HG03139 (cell line): ENCODE measurements at regions not wholly inside any gene's neighbourhood (a gene's known extent, or its start where the extent isn't known, plus 50 kb on each side); places are given as distances from the start of the nearest gene placed in this dataset.

Experiments
- ATAC-seq: cut with Tn5 transposase; IDR thresholded peaks from one replicate; pipeline ENCODE4 v1.9.1; 2021; ENCODE audit not compliant: unreplicated experiment

DNA sequence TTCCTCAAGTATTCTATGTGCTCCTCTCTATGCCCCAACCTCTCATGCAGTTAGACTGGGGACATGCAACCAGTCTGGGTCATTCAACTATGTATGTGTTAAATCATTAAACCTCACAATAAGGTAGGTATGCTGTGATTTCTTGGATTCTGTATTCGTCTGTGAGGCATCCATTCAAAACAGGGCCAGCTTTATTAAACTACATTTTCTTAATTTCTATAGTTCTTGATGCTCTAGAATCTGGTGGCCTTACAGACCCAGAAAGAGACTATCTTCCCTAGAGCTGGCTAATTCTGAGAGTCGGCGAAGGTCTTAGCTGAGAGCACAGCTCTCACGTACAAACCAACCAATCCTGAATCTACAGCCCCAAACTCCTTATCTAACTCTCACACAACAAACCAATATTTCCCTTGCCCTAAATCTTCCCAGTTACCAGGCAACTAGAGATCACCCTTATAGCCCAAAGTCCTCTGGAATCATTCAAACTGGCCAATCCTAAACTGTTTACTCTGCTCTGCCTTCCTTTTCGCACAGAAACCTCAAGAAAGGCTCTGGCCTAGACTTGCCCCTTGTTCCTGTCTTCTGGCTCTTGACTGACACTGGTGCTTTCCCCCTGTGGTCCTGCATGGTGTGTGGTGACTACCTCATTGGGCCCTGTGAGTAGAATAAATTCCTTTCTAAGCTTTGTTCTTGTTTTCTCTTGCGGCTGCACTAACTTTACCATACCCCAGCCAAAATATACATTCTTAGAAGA is 203.5 kb upstream of the TET2 start:
- no peak for ATAC-seq

DNA sequence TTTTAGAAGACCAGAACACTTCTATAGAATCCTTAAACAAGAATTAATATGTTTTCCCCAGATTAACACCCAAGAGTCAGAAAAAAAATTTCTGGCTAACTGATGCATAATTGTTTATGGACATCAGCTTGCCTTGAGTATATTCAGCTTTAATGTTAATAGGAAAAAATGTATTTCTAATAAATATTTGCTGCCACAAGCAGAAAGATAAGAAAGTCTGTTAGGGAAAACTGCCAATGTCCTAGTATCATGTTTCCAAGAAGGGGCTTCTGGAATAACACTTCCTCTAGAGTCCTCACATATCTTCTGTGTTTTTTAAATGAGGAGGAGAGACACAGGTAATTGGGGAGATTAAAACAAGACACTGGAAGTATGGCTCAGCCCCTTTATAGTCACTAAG is 202.1 kb upstream of the TET2 start:
- no peak for ATAC-seq

DNA sequence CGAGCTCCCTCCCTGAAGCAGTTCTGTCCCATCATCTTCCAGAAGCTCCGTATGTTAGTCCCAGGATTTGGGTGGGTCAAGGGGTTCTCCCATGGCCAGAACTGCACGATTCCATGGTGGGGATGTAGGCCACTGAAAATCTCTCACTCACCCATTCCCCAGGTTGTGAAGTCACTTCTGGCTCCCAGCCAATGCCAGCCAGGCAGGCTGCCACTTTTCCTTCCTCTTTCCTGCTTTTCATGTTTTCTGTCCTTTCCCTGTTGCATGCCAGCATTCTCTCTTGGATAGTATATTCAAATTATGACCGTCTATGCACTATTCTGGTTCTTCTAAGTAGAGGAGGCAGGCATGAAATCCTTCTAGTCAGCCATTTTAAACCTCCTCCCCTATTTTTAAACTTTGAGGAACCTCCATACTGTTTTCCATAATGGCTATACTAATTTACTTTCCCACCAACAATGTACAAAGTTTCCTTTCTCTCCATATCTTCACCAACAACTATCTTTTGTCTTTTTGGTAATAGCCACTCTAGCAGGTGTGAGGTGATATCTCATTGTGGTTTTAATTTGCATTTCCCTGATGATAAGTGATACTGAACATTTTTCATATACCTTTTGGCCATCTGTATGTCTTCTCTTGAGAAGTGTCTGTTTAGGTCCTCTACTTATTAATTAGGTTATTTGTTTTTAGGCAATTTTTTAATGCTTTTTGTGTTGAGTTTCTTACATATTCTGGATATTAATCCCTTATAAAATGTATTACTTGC is 182.1 kb upstream of the TET2 start:
- ATAC-seq: no peak

DNA sequence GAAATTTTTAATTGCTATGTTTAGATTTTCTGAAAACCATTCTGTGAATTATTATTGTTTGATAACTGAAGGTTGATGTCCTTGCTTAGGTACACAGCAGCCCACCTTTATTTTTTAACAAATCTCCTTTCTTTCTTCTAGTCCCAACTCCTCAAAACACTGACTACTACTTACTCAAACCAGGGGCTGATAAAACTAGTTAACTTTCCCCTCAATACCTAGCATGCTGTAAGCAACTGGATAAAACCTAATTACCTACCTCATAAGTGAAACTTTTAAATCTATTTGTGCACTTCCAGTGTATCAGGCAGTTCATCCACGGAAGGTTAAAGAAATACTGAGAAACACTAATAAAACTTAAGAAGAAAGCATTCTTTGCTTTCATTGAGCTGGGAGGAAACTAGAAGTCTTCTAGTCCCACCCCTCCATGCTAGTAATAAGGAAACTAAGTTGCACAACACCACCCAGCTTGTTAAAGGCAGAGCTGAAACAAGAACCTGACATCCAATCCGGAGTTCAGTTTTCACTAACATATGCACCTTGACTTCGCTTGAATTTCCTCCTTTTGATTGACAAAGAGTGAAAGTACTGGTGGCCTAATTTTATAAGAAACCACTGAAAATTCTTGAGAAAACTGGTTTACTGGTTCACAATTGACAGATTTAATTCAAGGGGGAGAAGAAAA is 180.2 kb upstream of the TET2 start:
- ATAC-seq: peak; percentile 96

DNA sequence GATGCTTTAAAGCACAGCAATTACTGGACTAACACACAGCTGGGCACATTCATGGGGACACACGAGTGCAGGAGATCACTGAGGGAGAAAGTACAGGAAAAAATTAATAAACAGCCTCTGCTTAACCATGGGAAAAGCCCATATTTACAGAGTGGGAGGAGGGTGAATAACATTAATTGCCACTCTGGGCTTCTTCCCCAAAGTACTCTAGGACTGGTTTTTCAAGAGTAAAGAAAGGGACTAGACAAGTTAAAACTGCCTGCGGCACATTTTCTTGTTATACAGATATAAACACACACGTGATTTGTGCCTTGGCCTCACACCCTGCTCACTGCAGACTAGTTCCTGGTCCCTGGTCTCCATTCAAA is 179.7 kb upstream of the TET2 start:
- ATAC-seq: peak; percentile 14

DNA sequence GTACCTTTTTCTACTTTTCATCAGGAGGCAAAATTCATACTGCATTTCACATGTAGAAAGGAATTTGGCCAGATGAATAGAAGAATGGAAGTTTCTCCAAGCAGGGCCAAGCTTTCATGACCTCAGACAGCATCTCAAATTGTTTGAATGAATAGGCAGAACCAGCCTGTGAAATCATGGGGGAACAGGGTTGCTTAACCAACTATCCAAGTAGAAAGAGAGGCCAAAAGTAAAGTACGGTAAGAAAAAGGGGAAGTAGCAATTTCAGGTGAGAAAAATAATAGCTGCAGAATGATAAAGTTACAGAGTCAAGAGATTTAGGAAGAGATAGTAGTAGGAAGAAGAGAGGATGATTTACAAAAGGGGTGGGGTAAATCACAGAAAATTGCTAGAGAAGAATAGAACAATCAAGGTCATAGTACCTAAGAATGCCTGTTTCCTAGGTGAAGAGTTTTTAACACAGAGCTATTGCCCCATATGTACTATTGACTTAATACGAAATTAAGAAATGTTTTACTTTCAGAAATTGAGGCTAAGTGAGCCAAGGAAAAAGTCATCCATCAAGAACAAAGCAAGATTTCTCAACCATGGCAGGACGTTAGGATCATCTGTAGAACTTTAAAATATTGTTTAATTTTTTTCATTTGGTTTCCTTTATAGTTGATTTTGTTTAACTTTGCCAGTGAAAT is 177.1 kb upstream of the TET2 start:
- no peak for ATAC-seq

DNA sequence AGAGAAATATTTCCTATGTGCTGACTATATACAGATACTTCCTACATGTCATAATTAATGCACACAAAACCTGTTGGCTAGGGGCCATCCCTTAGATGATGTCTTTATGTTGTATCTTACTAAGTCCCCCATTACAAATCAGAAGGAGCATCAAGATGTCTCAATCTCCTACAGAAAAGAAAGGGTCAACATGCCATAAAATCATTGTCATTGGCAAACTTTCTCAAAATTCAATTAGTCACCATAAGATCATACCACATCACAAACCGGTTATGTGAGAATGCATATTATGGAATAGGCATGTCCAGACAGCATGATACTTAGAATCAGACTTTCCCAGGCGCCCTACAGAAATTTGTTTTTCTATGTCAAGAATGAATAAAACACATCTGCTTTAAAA is 175.2 kb upstream of the TET2 start:
- no peak for ATAC-seq

DNA sequence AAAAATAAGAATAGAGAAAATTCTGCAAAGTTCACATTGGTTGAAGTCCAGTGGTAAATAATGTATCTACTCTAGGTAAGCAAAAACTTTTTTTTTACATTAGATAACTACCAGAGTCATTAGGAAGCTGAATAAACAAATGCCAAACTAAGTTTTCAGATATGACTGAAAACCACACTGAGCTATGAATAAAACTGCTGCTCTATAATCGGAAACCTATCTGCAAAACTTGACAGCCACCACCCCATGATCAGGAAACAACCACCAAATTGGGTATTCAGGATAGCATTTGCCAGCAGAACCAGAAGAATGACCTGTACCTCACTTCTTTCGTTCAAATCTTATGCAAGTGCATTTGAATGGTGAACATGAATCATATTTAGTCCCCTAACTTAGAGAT is 173.0 kb upstream of the TET2 start:
- no peak for ATAC-seq

DNA sequence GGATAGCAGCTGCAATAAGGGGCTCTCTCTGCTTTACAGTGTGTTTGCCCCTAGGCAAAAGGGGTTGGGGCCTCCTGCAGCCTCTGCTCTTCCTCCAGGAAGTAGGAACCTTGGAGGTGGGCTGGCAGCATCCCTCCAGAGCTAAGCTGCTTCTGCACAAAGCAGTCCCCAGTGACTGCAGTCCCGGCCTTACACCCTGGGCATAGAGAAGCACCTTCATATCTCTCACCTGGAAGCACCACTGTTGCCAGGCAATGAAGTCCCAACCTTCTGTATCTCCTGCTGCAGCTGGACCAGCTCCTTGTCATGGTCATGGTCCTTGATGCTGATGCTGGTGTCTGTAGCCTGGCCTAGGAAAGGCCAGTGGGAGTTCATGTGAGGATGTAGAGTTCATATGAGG is 171.1 kb upstream of the TET2 start:
- ATAC-seq: no peak

DNA sequence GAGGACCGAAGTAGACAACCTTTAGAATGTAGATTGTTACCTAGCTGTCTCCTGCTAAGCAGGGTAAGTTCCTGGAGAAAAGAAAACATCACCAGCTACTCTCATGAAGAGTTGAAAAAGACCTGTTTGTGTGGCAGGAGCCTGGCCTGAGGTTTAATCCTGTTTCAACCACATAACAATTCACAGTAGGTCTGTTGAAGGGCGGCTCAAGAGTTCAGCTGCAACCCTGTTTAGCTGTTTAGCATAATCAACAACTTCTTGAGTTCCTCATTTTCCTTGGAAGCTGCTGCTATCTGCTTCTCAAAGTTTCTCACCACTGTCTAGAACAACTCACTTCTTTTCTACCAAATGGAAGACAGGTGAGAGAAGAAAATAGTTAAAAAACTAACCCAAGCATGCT is 170.4 kb upstream of the TET2 start:
- no peak for ATAC-seq

DNA sequence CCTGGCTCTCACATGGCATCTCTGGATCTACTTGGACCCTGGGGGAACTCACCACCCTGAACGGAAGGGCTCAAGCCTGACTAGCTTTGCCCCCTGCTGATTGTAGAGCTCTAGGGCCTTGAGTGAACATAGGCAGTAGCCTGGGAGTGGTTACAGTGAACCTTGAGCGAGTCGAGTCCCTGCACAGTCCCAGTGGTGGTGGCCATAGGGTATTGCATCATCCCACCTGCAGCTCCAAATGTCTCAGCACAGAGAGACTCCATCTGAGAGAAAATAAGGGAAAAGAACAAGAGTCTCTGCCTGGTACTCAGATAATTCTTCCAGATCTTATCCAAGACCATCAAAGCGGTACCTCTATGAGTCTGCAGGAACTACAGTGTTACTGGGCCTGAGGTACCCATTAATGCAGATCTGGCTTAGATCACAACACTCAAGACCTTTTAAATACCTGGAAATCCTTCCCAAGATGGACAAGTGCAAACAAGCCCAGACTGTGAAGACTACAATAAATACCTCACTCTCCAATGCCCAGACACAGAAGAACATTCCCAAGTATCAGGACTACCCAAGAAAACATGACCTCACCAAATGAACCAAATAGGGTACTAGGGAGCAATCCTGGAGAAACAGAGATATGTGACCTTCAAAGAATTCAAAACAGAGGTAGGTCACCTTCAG is 167.5 kb upstream of the TET2 start:
- no peak for ATAC-seq

DNA sequence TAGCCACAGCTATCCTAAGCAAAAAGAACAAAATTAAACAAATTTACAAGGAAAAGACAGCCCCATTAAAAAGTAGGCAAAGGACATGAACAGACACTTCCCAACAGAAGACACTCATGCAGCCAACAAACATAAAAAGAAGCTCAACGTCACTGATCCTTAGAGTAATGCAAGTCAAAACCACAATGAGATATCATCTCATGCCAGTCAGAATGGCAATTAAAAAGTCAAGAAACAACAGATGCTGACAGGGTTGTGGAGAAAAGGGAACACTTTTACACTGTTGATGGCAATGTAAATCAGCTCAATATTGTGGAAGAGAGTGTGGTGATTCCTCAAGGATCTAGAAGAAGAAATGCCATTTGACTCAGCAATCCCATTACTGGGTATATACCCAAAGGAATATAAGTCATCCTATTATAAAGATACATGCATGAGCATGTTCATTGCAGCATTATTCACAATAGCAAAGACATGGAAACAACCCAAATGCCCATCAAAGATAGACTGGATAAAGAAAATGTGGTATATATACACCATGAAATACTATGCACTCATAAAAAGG is 163.0 kb upstream of the TET2 start:
- no peak for ATAC-seq

DNA sequence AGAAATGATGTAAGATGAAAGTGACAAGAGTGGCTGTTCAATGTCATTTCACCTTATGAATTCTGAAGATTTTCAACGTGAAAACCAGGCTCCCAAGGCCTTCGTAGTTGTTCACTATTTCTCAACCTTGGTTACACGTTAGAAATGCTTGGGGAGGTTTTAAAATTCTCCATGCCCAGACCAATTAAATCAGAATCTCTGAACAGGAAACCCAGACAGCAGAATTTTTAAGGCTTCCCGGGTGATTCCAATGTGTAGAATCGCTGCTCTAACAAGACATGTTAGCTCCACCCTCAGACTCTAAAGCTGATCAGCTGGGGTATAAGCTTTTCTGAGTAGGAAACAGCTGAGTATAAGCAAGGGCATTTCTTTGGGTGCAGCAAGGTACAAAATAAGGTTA is 160.4 kb upstream of the TET2 start:
- no peak for ATAC-seq

DNA sequence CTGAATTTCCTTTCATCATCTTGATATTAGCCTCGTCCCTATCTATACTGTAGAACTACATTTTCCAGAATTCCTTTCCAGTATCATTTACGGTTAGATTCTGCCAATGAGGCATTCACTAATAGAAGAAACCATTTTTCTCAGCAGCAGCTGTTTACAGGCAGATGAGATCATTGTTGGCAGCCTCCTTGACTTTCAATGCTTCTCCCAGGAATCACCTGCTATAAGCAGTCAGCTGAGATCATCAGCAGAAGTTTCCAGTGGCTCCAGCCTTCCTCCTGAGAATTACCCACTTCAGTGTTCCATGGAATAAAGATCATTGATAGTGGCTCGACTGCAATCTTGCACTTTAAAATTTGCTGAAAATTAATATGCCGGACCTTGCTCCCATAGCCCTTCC is 157.3 kb upstream of the TET2 start:
- ATAC-seq: no peak

DNA sequence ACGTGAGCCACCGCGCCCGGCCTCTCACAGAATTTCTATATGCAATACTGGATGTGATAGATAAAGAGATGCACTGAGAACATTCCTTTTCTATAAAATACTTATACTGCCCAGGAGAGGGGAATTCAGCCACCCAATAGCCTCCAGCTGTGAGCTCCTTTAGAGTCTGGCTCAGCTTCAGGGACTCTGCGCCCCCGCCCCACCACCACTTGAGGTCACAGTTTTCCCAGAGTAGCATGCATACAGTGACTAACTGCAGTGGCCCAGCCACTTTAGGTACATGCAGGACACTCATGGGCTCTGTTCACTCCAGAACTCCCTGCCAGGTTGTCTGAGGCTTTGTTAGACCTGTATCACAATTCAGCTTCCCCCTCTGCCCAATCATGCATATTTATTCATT is 144.4 kb upstream of the TET2 start:
- ATAC-seq: no peak

DNA sequence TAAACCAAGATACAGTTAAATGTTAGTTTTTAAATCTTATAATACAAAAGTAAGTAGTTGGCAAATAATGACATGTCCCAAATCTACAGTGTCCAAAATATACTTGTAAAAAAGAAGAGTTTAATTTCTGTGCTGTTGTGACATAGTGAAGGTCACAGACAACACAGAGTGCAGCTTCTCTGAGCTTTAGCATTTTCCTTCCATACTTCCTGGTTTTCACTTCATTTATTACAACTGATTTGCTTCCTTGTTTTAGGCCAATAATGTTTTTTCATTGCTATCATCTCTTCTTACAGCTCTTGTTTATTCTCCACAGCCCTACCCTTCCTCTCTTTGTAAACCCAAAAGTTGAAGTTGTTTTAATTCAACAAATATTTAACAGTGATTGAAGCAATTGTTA is 132.4 kb upstream of the TET2 start:
- no peak for ATAC-seq

DNA sequence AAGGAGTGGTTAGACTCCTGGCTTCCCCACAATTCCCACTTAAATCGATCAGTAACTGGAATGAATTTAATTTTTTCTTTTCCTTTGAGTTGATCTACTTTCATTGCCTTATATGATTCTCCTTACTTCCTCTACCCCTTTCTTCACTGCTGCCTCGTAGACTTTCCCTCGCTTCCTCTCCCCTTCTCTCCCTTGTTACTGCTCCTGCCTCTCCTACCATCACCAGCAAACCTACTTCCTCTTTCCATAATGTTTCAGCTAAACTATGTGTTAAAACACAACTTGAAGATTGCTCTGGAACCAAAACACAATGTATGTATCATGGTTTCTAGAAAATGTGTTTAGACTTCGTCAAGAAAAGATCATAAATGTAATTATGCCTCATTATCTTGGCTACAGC is 132.0 kb upstream of the TET2 start:
- no peak for ATAC-seq

DNA sequence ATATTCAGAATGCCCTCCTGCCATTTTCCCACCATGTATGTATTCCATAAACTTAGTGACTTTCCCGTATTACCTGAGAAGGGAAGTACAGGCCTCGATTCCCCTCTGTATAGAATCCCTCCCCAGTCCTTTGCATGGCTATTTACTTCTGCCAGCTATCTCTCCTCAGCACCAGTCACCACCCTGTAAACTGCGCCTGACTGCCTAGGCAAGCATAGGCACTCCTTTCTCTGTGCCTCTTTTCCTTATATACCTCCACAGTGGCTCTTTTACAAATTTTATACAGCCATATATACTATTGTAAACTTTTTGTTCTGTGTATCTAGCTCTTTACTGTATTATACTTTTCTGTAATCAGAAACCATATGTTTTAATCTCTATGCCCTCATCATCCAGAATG is 130.9 kb upstream of the TET2 start:
- ATAC-seq: no peak

DNA sequence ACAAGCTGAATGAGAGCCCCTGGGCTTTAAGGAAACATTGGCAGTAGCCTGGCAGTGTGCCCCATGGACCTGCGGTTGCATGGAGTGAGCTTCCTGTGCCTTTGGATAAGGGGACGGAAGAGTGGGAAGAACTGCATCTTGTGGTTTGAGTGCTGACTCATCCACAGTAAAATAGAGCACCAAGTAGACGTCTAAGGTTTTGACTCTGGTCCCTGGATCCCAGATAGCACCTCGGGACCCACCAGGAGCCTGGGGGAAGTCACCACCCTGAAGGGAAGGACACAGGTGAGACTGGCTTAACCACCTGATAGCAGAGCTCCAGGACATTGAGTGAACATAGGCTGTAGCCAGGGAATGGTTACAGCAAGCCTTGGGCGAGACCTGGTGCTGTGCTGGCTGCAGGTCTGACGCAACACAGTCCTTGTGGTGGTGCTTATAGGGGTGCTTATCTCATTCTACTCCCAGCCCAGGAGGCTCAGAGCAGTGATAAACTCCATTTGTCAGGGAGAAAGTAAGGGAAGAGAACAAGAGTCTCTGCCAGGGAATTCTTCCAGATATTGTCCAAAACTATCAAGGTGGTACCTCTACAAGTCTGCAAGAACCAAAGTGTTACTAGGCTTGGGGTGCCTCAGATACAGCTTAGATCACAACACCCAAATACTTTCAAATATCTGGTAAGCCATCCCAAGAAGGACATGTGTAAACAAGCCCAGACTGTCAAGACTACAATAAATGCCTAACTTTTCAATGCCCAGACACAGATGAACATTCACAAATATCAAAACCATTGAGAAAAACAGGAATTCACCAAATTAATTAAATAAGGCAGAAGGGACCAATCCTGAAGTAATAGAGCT is 123.6 kb upstream of the TET2 start:
- ATAC-seq: no peak

DNA sequence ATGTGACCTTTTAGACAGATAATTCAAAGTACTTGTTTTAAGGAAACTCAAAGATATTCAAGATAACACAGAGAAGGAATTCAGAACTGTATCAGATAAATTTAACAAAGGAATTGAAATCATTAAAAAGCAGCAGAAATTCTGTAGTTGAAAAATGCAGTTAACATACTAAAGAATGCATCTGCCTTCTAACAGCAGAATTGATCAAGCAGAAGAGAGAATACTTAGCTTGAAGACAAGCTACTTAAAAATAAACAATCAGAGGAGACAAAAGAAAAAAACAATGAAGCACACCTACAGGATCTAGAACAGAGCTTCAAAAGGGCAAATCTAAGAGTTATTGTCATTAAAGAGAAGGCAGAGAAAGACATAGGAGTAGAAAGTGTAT is 123.0 kb upstream of the TET2 start:
- no peak for ATAC-seq
